ENCODE measurements at regions not wholly inside any gene's neighbourhood (a gene's known extent, or its start where the extent isn't known, plus 50 kb on each side); places are given as distances from the start of the nearest gene placed in this dataset.
"Not testable (repeated sequence)": the region's sequence is repeated elsewhere in the genome, so short reads cannot be mapped to it uniquely, and the experiment has no call there.

DNA sequence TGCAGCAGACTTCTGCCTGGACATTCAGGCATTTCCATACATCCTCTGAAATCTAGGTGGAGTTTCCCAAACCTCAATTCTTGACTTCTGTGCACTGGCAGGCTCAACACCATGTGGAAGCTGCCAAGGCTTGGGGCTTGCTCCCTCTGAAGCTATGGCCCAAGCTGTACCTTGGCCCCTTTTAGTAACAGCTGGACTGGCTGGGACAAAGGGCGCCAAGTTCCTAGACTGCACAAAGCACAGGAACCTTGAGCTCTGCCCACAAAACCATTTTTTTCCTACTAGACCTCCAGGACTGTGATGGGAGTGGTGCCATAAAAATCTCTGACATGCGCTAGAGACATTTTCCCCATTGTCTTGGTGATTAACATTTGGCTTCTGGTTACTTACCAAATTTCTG, 127.1 kb upstream of the FUT9 start:
- not testable (repeated sequence) for TF ChIP-seq CTCF, POLR2A (IDR thresholded peaks at IDR 0.05)

All from body of pancreas (tissue), 4 donors.